A549 (cell line): ENCODE measurements at regions not wholly inside any gene's neighbourhood (a gene's known extent, or its start where the extent isn't known, plus 50 kb on each side); places are given as distances from the start of the nearest gene placed in this dataset.

Experiments
- RFX5 ChIP-seq: fragments of 450-650 bp; IDR thresholded peaks from 2 replicates; pipeline ENCODE4 v1.7.1; 2014; ENCODE audit warnings: antibody characterized with exemption, mild to moderate bottlenecking, moderate library complexity
- TF ChIP-seq, protein P1 (sequence below): fragments of >200 bp; sonication (Bioruptor Twin); formaldehyde crosslinking; IDR thresholded peaks from 3 replicates; pipeline ENCODE4 v1.5.1; 2016
- TF ChIP-seq, protein P2 (sequence below): IDR thresholded peaks from 2 replicates; pipeline ENCODE4 v1.6.1; 2012; ENCODE audit warnings: low read depth, borderline replicate concordance

DNA sequence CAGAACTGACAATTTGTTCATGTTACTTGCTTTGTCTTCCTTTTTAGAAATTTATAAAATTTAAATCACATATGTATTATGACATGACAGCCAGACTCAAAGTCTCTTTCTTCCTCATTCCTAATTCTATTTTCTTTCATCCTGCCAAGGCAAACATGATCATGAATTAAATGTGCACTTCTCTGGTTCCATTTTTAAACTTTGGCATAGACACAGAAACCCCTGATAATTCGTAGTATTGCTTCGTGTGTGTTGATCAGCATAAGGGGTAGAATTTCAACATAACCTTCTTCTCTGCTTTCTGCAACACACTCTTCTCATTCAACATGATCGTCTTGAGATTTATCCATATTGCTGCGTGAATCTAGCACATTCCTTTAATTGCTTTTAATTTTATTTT, 156.5 kb downstream of the AIPL1 start:
- TF ChIP-seq, protein P1, sequence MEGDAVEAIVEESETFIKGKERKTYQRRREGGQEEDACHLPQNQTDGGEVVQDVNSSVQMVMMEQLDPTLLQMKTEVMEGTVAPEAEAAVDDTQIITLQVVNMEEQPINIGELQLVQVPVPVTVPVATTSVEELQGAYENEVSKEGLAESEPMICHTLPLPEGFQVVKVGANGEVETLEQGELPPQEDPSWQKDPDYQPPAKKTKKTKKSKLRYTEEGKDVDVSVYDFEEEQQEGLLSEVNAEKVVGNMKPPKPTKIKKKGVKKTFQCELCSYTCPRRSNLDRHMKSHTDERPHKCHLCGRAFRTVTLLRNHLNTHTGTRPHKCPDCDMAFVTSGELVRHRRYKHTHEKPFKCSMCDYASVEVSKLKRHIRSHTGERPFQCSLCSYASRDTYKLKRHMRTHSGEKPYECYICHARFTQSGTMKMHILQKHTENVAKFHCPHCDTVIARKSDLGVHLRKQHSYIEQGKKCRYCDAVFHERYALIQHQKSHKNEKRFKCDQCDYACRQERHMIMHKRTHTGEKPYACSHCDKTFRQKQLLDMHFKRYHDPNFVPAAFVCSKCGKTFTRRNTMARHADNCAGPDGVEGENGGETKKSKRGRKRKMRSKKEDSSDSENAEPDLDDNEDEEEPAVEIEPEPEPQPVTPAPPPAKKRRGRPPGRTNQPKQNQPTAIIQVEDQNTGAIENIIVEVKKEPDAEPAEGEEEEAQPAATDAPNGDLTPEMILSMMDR: no peak
- TF ChIP-seq RFX5: no peak
- TF ChIP-seq, protein P2, sequence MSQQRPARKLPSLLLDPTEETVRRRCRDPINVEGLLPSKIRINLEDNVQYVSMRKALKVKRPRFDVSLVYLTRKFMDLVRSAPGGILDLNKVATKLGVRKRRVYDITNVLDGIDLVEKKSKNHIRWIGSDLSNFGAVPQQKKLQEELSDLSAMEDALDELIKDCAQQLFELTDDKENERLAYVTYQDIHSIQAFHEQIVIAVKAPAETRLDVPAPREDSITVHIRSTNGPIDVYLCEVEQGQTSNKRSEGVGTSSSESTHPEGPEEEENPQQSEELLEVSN: no peak
